Epithelial cell of esophagus (primary cell): ENCODE measurements at regions not wholly inside any gene's neighbourhood (a gene's known extent, or its start where the extent isn't known, plus 50 kb on each side); places are given as distances from the start of the nearest gene placed in this dataset.

Experiments
- DNase-seq: peaks from one replicate; pipeline ENCODE4 v3.0.0; 2010; ENCODE audit warnings: low read depth
- H3K4me3 ChIP-seq: 2 replicates; pipeline ENCODE4 v1.5.1; 2011; ENCODE audit warnings: mild to moderate bottlenecking, low read length, control low read depth
- TF ChIP-seq, protein P1 (sequence below): IDR thresholded peaks from 2 replicates; pipeline ENCODE4 v1.5.1; 2011; ENCODE audit warnings: low read depth, mild to moderate bottlenecking, low read length, control low read depth, inconsistent platforms; ENCODE audit not compliant: insufficient read depth; ENCODE audit errors: missing control alignments

DNA sequence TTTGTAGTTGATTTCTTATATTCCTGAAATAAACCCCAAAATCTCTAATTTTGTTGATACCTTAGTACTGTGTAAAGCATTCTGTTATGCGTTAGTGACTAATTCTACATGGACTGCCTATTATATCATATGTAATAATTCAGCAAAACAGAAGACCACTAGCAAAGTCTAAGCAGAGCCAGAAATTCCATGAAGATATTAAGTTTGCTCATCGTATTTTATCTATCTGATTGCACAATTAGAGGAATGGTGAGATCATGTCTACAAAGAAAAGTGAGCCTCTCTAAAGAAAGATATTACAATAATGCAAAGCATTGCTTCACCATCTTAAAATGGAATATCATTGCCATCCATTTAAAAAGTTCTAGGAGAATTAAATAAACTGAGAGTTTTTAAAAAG, 374.6 kb upstream of the SLC7A11 start:
- DNase-seq = peak; percentile 4
- no peak overlapping the region for H3K4me3 ChIP-seq
- TF ChIP-seq, protein P1, sequence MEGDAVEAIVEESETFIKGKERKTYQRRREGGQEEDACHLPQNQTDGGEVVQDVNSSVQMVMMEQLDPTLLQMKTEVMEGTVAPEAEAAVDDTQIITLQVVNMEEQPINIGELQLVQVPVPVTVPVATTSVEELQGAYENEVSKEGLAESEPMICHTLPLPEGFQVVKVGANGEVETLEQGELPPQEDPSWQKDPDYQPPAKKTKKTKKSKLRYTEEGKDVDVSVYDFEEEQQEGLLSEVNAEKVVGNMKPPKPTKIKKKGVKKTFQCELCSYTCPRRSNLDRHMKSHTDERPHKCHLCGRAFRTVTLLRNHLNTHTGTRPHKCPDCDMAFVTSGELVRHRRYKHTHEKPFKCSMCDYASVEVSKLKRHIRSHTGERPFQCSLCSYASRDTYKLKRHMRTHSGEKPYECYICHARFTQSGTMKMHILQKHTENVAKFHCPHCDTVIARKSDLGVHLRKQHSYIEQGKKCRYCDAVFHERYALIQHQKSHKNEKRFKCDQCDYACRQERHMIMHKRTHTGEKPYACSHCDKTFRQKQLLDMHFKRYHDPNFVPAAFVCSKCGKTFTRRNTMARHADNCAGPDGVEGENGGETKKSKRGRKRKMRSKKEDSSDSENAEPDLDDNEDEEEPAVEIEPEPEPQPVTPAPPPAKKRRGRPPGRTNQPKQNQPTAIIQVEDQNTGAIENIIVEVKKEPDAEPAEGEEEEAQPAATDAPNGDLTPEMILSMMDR = no peak

DNA sequence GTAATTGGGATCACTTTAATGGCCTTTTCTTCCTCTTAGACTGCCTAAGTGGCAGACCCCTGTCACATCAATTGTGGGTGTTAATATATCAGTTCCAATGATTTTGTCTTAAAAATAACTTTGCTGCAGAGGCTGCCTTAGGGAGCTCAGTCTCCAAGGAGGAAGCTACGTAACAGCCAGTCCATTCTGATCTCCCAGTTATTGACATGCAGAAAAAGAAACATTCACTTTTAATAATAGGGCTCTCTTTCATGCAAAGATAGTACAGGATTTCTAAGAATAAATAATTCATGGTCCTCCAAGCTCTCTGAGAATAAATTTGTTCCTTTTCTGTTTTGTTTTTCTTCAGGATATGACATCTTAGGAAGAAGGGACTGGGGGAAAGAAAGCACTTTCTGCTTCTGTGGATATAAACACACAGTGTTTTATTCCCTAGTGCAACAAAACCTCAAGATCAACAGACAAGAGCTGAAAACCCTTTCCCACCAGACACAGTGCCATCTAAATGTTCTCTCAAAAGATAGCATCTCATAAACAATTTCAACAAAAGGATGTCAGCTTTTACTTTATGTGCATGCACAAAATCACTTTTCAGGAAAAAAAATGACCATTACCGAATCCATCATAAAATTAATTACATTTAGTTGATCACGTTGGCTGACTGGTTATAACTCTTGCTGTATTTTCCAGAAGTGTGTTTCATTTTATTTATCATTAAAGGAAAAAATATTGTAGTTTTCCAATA, 372.4 kb upstream of the SLC7A11 start:
- TF ChIP-seq, protein P1 = no peak
- no peak overlapping the region for H3K4me3 ChIP-seq
- DNase-seq = no peak

DNA sequence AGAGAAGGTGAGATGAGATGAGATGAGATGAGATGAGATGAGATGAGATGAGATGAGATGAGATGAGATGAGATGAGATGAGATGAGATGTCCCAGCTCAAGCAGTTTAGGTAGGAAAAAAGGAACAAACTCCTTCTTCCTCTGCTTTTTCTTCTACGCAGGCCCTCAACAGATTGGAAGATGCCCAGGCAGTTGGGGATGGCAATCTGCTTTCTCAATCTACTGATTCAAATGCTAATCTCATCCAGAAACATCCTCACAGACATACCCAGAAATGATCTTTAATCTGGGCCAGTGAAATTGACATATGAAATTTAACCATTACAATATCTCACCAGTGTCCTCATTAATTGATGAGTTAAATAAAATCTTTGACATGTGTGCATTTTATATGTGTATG, 370.3 kb upstream of the SLC7A11 start:
- TF ChIP-seq, protein P1 = no peak
- DNase-seq = no peak
- H3K4me3 ChIP-seq = no peak overlapping the region

DNA sequence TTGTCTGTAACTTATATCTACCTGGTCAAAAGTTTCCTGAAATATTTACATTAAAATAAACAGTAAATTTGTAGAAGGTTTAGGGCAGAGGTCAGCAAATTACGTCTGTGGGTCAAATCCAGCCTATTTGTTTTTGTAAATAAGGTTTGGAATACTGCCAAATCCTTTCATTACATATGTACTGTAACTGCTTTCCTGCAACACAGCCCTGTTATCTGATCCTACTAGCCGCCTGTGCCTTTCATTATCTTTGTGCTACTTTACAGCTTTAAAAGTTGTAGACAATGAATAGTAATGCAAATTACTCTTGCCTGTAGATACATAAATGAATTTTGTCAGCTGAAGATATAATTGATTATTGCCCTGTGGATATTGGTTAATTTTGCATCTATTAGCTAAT, 369.6 kb upstream of the SLC7A11 start:
- no peak for DNase-seq
- TF ChIP-seq, protein P1 = no peak
- H3K4me3 ChIP-seq = no peak overlapping the region

DNA sequence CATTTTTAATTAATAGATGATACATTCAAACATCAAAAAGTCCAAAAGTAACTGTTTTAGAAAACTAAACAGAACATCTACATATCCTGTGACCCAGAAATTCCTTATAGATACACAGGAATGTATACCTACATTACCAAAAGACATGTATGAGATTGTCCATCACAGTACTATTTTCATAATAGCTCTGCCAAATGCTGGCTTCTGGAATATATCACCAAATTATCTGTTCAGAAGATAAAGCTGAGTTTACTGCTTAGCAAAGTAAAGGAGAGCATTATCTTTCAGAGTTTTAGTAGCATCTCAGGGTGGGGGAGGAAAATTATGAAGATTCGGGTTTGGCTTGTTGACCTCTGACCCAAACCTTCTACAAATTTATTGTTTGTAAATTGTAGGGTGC, 368.9 kb upstream of the SLC7A11 start:
- H3K4me3 ChIP-seq = no peak overlapping the region
- no peak for DNase-seq
- TF ChIP-seq, protein P1 = no peak

DNA sequence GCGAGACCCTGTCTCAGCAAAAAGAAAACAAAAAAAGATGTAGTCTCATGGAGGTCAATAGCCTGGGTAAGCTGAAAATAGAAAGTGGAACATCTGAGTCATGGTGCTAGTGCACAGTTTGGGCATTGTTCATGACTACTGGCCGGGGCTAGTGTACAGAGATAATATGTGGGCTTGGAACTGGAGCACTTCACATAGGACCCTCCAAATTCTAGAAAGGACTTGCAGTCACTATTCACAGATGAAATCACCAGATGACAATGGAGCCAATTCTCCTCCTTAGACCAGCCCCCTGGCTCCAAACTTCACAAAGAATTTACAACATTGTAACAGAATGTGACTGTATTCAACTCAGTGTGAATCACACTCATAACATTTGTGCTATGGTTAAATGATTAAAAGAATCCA, 367.8 kb upstream of the SLC7A11 start:
- TF ChIP-seq, protein P1 = no peak
- no peak overlapping the region for H3K4me3 ChIP-seq
- DNase-seq = peak; percentile 18

DNA sequence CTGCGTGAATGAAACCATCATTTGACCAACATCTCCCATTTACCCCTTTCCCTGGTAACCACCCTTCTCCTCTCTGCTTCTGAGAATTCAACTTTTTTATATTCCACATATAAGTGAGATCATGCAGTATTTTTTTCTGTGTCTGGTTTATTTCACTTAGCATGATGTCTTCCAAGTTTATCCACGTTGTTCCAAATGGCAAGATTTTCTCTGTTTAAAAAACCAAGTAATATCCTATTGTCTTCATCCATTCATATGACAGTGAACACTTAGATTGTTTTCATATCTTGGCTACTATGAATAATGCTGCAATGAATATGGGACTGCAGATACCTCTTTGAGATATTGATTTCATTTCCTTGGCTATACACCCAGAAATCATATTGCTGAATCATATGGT, 362.4 kb upstream of the SLC7A11 start:
- TF ChIP-seq, protein P1 = no peak
- no peak for DNase-seq
- no peak overlapping the region for H3K4me3 ChIP-seq
